KMS-11 (cell line): ENCODE measurements at regions not wholly inside any gene's neighbourhood (a gene's known extent, or its start where the extent isn't known, plus 50 kb on each side); places are given as distances from the start of the nearest gene placed in this dataset.

Experiments used
- H2AFZ ChIP-seq: fragments of 200-600 bp; sonication (generic); 2 replicates; pipeline ENCODE4 v1.6.1; 2016; ENCODE audit warnings: antibody characterized with exemption, mixed run types, low read depth
- H3K27ac ChIP-seq: fragments of 200-600 bp; sonication (generic); 2 replicates; pipeline ENCODE4 v1.6.1; 2016; ENCODE audit warnings: mild to moderate bottlenecking, mixed run types
- H3K27me3 ChIP-seq: fragments of 200-600 bp; sonication (generic); 2 replicates; pipeline ENCODE4 v1.6.1; 2017; ENCODE audit warnings: mild to moderate bottlenecking, low read depth, mixed run types, moderate library complexity; ENCODE audit not compliant: insufficient read depth
- H3K36me3 ChIP-seq: fragments of 200-600 bp; sonication (generic); 2 replicates; pipeline ENCODE4 v1.6.1; 2017; ENCODE audit warnings: mild to moderate bottlenecking, mixed run types; ENCODE audit not compliant: insufficient read depth
- H3K4me1 ChIP-seq: fragments of 200-600 bp; sonication (generic); 2 replicates; pipeline ENCODE4 v1.6.1; 2016; ENCODE audit warnings: mild to moderate bottlenecking, low read depth, mixed run types; ENCODE audit not compliant: poor library complexity, severe bottlenecking
- H3K4me2 ChIP-seq: fragments of 200-600 bp; sonication (generic); 2 replicates; pipeline ENCODE4 v1.7.0; 2016; ENCODE audit warnings: mild to moderate bottlenecking, mixed run types
- H3K4me3 ChIP-seq: fragments of 200-600 bp; sonication (generic); IDR thresholded peaks from 2 replicates; pipeline ENCODE4 v1.6.1; 2017; ENCODE audit warnings: low read depth, low read length, mixed read lengths; ENCODE audit not compliant: insufficient read depth
- H3K79me2 ChIP-seq: fragments of 200-600 bp; sonication (generic); 2 replicates; pipeline ENCODE4 v1.6.1; 2016; ENCODE audit warnings: low read depth, mixed run types; ENCODE audit not compliant: insufficient read depth
- H3K9ac ChIP-seq: fragments of 200-600 bp; sonication (generic); 2 replicates; pipeline ENCODE4 v1.6.1; 2016; ENCODE audit warnings: mild to moderate bottlenecking, mixed run types
- H4K20me1 ChIP-seq: fragments of 200-600 bp; sonication (generic); 2 replicates; pipeline ENCODE4 v1.6.1; 2016; ENCODE audit warnings: mild to moderate bottlenecking, mixed run types; ENCODE audit not compliant: insufficient read depth
- TF ChIP-seq, protein P1 (sequence below): fragments of 200-600 bp; sonication (generic); conservative IDR thresholded peaks from 2 replicates; pipeline ENCODE4 v1.6.1; 2017; ENCODE audit warnings: low read depth, mild to moderate bottlenecking, antibody characterized with exemption, low read length, moderate library complexity, mixed read lengths

DNA sequence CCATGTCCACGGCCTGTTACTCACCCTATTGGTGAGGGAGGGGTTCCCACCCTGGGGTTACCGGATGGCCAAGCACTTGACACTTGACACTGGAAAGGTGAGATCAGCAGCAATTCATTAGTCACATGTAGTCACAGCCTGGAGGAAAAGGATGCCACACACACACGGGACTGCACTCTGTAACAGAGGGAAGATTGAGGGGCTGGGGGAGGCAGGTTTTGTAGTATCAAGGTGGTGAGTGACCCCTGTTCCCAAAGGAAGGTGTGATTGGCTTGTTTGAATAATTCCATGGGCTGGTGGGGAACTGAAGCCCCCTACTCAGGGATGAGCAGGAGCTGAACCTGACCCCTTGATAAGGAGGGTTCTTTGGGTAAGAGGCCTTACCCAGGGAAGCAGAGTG lies 96.0 kb upstream of the HELT start:
- H3K27ac ChIP-seq, result no peak overlapping the region
- H3K4me3 ChIP-seq, result no peak overlapping the region
- H3K9ac ChIP-seq, result no peak overlapping the region
- no peak overlapping the region for H2AFZ ChIP-seq
- no peak overlapping the region for H3K4me2 ChIP-seq
- TF ChIP-seq, protein P1, sequence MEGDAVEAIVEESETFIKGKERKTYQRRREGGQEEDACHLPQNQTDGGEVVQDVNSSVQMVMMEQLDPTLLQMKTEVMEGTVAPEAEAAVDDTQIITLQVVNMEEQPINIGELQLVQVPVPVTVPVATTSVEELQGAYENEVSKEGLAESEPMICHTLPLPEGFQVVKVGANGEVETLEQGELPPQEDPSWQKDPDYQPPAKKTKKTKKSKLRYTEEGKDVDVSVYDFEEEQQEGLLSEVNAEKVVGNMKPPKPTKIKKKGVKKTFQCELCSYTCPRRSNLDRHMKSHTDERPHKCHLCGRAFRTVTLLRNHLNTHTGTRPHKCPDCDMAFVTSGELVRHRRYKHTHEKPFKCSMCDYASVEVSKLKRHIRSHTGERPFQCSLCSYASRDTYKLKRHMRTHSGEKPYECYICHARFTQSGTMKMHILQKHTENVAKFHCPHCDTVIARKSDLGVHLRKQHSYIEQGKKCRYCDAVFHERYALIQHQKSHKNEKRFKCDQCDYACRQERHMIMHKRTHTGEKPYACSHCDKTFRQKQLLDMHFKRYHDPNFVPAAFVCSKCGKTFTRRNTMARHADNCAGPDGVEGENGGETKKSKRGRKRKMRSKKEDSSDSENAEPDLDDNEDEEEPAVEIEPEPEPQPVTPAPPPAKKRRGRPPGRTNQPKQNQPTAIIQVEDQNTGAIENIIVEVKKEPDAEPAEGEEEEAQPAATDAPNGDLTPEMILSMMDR, result no peak
- H3K79me2 ChIP-seq, result no peaks in the 10 kb centered on the region
- H3K36me3 ChIP-seq, result no peaks in the 10 kb centered on the region
- H3K4me1 ChIP-seq, result peaks cover 27% of the 10 kb centered on the region
- H4K20me1 ChIP-seq, result no peaks in the 10 kb centered on the region
- H3K27me3 ChIP-seq, result no peaks in the 10 kb centered on the region

DNA sequence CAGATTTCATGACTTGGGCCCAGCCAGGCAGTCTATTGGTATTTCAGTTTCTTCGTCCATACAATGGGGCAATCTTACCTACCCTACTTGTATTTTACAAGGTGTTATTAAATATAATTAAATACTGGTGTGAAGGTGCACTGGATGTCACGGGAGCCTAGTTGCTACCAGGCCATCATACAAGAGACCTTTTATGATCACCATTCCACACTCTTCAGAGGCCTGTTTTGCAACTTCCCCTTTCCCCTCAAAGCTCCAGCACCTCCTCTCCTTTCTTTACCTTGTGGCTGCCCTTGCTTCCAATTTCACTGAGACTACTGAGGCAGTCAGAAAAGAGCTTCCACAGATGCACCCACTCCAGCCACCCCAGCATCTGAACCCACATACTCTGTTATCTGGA lies 93.8 kb upstream of the HELT start:
- Histone ChIP-seq H3K4me1 (peaks cover 27% of the 10 kb centered on the region), H3K9ac (0 out of 2 replicates have a peak overlapping the region, but pooled peaks have one; percentile 0), H3K27me3 (no peaks in the 10 kb centered on the region), H3K36me3 (no peaks in the 10 kb centered on the region), H3K79me2 (no peaks in the 10 kb centered on the region), H3K27ac (peak overlapping the region; percentile 9; the same call in 1 of the 2 replicates), H2AFZ (no peak overlapping the region; the same call in 1 of the 2 replicates), H4K20me1 (no peaks in the 10 kb centered on the region), H3K4me2 (peak overlapping the region; percentile 46; the same call in 1 of the 2 replicates), H3K4me3 (no peak overlapping the region)
- TF ChIP-seq, protein P1, result no peak

DNA sequence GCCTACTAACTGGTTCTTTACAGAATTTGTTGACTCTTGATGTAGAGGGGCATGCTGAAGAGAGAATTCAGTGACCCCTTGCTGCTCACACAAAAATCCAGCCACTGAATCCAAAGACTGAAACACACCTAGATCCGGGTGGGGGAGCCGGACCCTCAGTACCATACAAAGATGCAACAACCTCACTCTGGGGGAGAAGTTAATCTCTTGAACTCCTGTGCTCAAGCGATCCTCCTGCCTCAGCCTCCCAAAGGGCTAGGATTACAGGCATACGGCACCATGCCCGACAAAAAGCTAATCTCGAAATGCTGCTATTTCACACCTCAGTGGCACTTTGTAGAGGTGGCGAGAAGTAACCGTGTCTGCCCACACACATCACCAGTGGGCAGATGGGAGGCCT lies 88.8 kb upstream of the HELT start:
- Histone ChIP-seq H3K36me3 (no peaks in the 10 kb centered on the region), H2AFZ (no peak overlapping the region), H3K4me1 (peaks cover 27% of the 10 kb centered on the region), H3K79me2 (no peaks in the 10 kb centered on the region), H4K20me1 (no peaks in the 10 kb centered on the region), H3K27me3 (no peaks in the 10 kb centered on the region), H3K27ac (no peak overlapping the region), H3K4me2 (no peak overlapping the region), H3K4me3 (no peak overlapping the region), H3K9ac (no peak overlapping the region)
- TF ChIP-seq, protein P1, result no peak

DNA sequence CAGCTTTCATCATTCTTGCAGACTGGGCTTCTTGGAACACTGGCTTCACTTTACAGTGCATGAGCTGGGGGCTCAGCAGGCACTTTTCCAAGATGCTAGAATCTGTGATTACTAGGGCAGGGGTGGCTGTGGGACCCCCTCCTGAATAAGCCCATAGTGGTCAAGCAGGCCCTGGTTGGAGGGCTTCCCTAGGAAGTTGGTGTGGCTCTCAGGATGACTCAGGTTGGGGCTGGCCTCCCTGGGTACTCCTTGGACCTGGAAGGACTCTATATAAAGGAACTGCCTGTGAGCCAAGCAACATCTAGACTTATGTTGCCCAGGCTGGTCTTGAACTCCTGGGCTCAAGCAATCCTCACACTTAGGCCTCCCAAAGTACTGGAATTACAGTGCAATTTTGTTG lies 88.3 kb upstream of the HELT start:
- Histone ChIP-seq H3K4me1 (peaks cover 23% of the 10 kb centered on the region), H4K20me1 (no peaks in the 10 kb centered on the region), H2AFZ (no peak overlapping the region), H3K79me2 (no peaks in the 10 kb centered on the region), H3K27me3 (no peaks in the 10 kb centered on the region), H3K9ac (no peak overlapping the region), H3K4me2 (no peak overlapping the region), H3K27ac (no peak overlapping the region), H3K36me3 (no peaks in the 10 kb centered on the region), H3K4me3 (no peak overlapping the region)
- TF ChIP-seq, protein P1, result no peak
